ENCODE measurements at regions not wholly inside any gene's neighbourhood (a gene's known extent, or its start where the extent isn't known, plus 50 kb on each side); places are given as distances from the start of the nearest gene placed in this dataset.

GRCh38 chr9:91155181-91155580 lies 206.5 kb downstream of the AUH start:
- no peak for DNase-seq
- Histone ChIP-seq H3K9ac (ENCODE audit: low read length) (no peak overlapping the region), H3K4me1 (ENCODE audit: low read length) (no peaks in the 10 kb centered on the region), H3K9me3 (ENCODE audit: low read length) (no peaks in the 10 kb centered on the region), H3K27ac (ENCODE audit: low read length) (no peak overlapping the region), H3K27me3 (ENCODE audit: low read length) (no peaks in the 10 kb centered on the region; the same call in 1 of the 2 replicates), H3K9me2 (replicated peaks; ENCODE audit: insufficient read depth, low read length) (no peaks in the 10 kb centered on the region), H3K4me3 (ENCODE audit: low read length) (no peak overlapping the region), H2AFZ (ENCODE audit: low read length) (no peak overlapping the region), H3K36me3 (ENCODE audit: insufficient read depth, low read length) (no peaks in the 10 kb centered on the region), H3K79me2 (ENCODE audit: low read length) (no peaks in the 10 kb centered on the region), H3K4me2 (ENCODE audit: low read depth, low read length, poor library complexity, severe bottlenecking) (no peak overlapping the region), H4K20me1 (ENCODE audit: insufficient read depth, low read depth, low read length) (no peaks in the 10 kb centered on the region)

- H2AFZ ChIP-seq (ENCODE audit: low read length): no peak overlapping the region
- no peak overlapping the region for H3K4me2 ChIP-seq (ENCODE audit: low read depth, low read length, poor library complexity, severe bottlenecking)
- DNase-seq: no peak
- H3K9ac ChIP-seq (ENCODE audit: low read length): no peak overlapping the region
- H3K79me2 ChIP-seq (ENCODE audit: low read length): no peaks in the 10 kb centered on the region
- no peaks in the 10 kb centered on the region for H3K4me1 ChIP-seq (ENCODE audit: low read length)
- H3K9me3 ChIP-seq (ENCODE audit: low read length): no peaks in the 10 kb centered on the region
- H3K27me3 ChIP-seq (ENCODE audit: low read length): no peaks in the 10 kb centered on the region; the same call in 1 of the 2 replicates
- no peaks in the 10 kb centered on the region for H3K9me2 ChIP-seq (replicated peaks; ENCODE audit: insufficient read depth, low read length)
- no peaks in the 10 kb centered on the region for H3K36me3 ChIP-seq (ENCODE audit: insufficient read depth, low read length)
- H4K20me1 ChIP-seq (ENCODE audit: insufficient read depth, low read depth, low read length): no peaks in the 10 kb centered on the region
- no peak overlapping the region for H3K4me3 ChIP-seq (ENCODE audit: low read length)
- no peak overlapping the region for H3K27ac ChIP-seq (ENCODE audit: low read length)
Measured at GRCh38 chr9:91155746-91156376, 205.9 kb downstream of the AUH start.

DNA sequence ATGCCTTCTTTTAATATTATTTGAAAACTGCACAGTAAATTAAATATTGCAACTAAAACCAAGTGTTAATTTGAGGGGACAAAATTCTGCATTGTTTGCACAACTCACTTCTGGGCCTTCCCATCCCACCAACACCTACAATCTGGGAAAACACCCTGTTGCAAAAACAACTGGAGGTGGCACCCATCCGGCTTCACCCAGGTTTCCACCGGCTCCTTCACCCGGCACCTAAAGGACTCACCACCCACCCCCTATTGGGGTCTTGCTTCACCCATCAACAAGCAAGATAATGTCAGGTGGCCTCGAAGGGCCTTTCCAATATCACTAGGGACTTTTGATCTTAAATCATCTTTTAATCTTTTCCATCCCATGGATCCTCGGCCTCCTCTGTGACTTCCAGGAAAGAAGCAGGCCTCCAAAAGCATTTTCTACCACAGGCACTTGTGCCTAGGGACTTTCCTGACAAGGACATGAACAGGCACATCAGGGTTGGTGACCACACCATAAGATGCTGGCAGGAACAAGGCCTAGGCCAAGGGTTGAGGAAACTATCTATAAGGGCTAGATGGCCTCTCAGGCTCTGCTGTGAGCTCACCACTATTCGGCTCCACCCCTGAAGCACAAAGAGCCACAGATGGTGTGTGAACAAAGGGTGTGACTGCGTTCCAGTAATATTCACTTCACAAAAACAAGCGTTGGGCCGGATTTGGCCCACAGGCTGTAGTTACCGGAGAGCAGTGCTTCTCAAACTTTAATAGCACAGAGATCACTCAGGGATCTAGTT lies 205.1 kb downstream of the AUH start:
- Histone ChIP-seq H3K27ac (ENCODE audit: low read length) (no peak overlapping the region), H3K4me3 (ENCODE audit: low read length) (no peak overlapping the region), H3K9me2 (replicated peaks; ENCODE audit: insufficient read depth, low read length) (no peaks in the 10 kb centered on the region), H3K9me3 (ENCODE audit: low read length) (no peaks in the 10 kb centered on the region), H3K79me2 (ENCODE audit: low read length) (no peaks in the 10 kb centered on the region), H3K27me3 (ENCODE audit: low read length) (no peaks in the 10 kb centered on the region; the same call in 1 of the 2 replicates), H3K9ac (ENCODE audit: low read length) (no peak overlapping the region), H3K4me2 (ENCODE audit: low read depth, low read length, poor library complexity, severe bottlenecking) (no peak overlapping the region), H4K20me1 (ENCODE audit: insufficient read depth, low read depth, low read length) (no peaks in the 10 kb centered on the region), H3K36me3 (ENCODE audit: insufficient read depth, low read length) (no peaks in the 10 kb centered on the region), H3K4me1 (ENCODE audit: low read length) (no peaks in the 10 kb centered on the region), H2AFZ (ENCODE audit: low read length) (no peak overlapping the region)
- DNase-seq: no peak

- no peak overlapping the region for H3K4me3 ChIP-seq (ENCODE audit: low read length)
- H4K20me1 ChIP-seq (ENCODE audit: insufficient read depth, low read depth, low read length): no peaks in the 10 kb centered on the region
- H3K4me2 ChIP-seq (ENCODE audit: low read depth, low read length, poor library complexity, severe bottlenecking): no peak overlapping the region
- no peaks in the 10 kb centered on the region; the same call in 1 of the 2 replicates for H3K27me3 ChIP-seq (ENCODE audit: low read length)
- H3K9me2 ChIP-seq (replicated peaks; ENCODE audit: insufficient read depth, low read length): no peaks in the 10 kb centered on the region
- H3K79me2 ChIP-seq (ENCODE audit: low read length): no peaks in the 10 kb centered on the region
- no peak overlapping the region for H3K9ac ChIP-seq (ENCODE audit: low read length)
- no peak overlapping the region for H2AFZ ChIP-seq (ENCODE audit: low read length)
- H3K4me1 ChIP-seq (ENCODE audit: low read length): no peaks in the 10 kb centered on the region
- H3K27ac ChIP-seq (ENCODE audit: low read length): no peak overlapping the region
- no peaks in the 10 kb centered on the region for H3K36me3 ChIP-seq (ENCODE audit: insufficient read depth, low read length)
- DNase-seq: no peak
- no peaks in the 10 kb centered on the region for H3K9me3 ChIP-seq (ENCODE audit: low read length)
Measured at GRCh38 chr9:91157883-91158282, 203.8 kb downstream of the AUH start.

- H3K27ac ChIP-seq (ENCODE audit: low read length): no peak overlapping the region
Measured at GRCh38 chr9:91158286-91158685, 203.4 kb downstream of the AUH start.

GRCh38 chr9:91158946-91159345 lies 202.8 kb downstream of the AUH start:
- H3K9me3 ChIP-seq (ENCODE audit: low read length): no peaks in the 10 kb centered on the region
- no peaks in the 10 kb centered on the region for H3K9me2 ChIP-seq (replicated peaks; ENCODE audit: insufficient read depth, low read length)
- no peaks in the 10 kb centered on the region for H3K27me3 ChIP-seq (ENCODE audit: low read length)
- no peaks in the 10 kb centered on the region for H3K36me3 ChIP-seq (ENCODE audit: insufficient read depth, low read length)
- no peaks in the 10 kb centered on the region for H3K79me2 ChIP-seq (ENCODE audit: low read length)
- no peaks in the 10 kb centered on the region for H4K20me1 ChIP-seq (ENCODE audit: insufficient read depth, low read depth, low read length)
- no peak overlapping the region for H2AFZ ChIP-seq (ENCODE audit: low read length)
- no peak overlapping the region for H3K9ac ChIP-seq (ENCODE audit: low read length)
- DNase-seq: no peak
- no peak overlapping the region for H3K4me2 ChIP-seq (ENCODE audit: low read depth, low read length, poor library complexity, severe bottlenecking)
- H3K4me1 ChIP-seq (ENCODE audit: low read length): no peaks in the 10 kb centered on the region
- H3K4me3 ChIP-seq (ENCODE audit: low read length): no peak overlapping the region
- no peak overlapping the region for H3K27ac ChIP-seq (ENCODE audit: low read length)

More at GRCh38 chr9:91158286-91158685, 203.4 kb downstream of the AUH start:
- Histone ChIP-seq H2AFZ (ENCODE audit: low read length) (no peak overlapping the region), H3K9me3 (ENCODE audit: low read length) (no peaks in the 10 kb centered on the region), H3K4me1 (ENCODE audit: low read length) (no peaks in the 10 kb centered on the region), H3K9ac (ENCODE audit: low read length) (no peak overlapping the region), H3K4me2 (ENCODE audit: low read depth, low read length, poor library complexity, severe bottlenecking) (no peak overlapping the region), H3K36me3 (ENCODE audit: insufficient read depth, low read length) (no peaks in the 10 kb centered on the region), H3K4me3 (ENCODE audit: low read length) (no peak overlapping the region), H3K79me2 (ENCODE audit: low read length) (no peaks in the 10 kb centered on the region), H3K27me3 (ENCODE audit: low read length) (no peaks in the 10 kb centered on the region), H3K9me2 (replicated peaks; ENCODE audit: insufficient read depth, low read length) (no peaks in the 10 kb centered on the region), H4K20me1 (ENCODE audit: insufficient read depth, low read depth, low read length) (no peaks in the 10 kb centered on the region)
- no peak for DNase-seq

DNA sequence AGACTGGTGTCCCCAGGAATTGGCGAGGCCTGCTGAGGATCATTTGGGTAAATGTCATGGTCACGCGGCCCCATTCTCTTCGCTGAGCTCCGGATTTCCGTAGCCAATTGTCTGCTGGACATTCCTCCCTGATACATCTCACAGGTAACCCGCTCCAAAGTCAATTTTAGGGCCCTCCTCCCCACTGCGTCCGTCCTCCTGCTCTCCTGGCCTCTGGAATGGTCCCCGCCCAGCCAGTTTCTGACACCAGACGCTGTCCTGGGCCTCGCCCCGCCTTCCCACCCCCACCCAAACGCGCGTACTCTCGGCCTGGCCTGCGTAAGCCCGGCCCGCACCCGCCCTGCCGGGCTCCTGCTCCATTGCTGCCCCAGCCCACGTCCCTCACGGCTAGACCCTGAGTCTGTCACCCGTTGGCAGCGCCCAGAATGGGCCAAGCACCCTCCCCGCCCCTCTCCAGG lies 202.0 kb downstream of the AUH start:
- H3K4me2 ChIP-seq (ENCODE audit: low read depth, low read length, poor library complexity, severe bottlenecking): no peak overlapping the region
- no peaks in the 10 kb centered on the region for H3K9me2 ChIP-seq (replicated peaks; ENCODE audit: insufficient read depth, low read length)
- no peaks in the 10 kb centered on the region for H3K9me3 ChIP-seq (ENCODE audit: low read length)
- H3K4me1 ChIP-seq (ENCODE audit: low read length): no peaks in the 10 kb centered on the region
- no peak overlapping the region for H2AFZ ChIP-seq (ENCODE audit: low read length)
- no peak for DNase-seq
- H3K9ac ChIP-seq (ENCODE audit: low read length): no peak overlapping the region
- no peaks in the 10 kb centered on the region for H4K20me1 ChIP-seq (ENCODE audit: insufficient read depth, low read depth, low read length)
- H3K79me2 ChIP-seq (ENCODE audit: low read length): no peaks in the 10 kb centered on the region
- no peaks in the 10 kb centered on the region for H3K36me3 ChIP-seq (ENCODE audit: insufficient read depth, low read length)
- H3K27ac ChIP-seq (ENCODE audit: low read length): no peak overlapping the region
- H3K27me3 ChIP-seq (ENCODE audit: low read length): no peaks in the 10 kb centered on the region
- H3K4me3 ChIP-seq (ENCODE audit: low read length): no peak overlapping the region

GRCh38 chr9:91160181-91160580 lies 201.5 kb downstream of the AUH start:
- Histone ChIP-seq H4K20me1 (ENCODE audit: insufficient read depth, low read depth, low read length) (no peaks in the 10 kb centered on the region), H3K36me3 (ENCODE audit: insufficient read depth, low read length) (no peaks in the 10 kb centered on the region), H3K27me3 (ENCODE audit: low read length) (no peaks in the 10 kb centered on the region), H3K4me1 (ENCODE audit: low read length) (no peaks in the 10 kb centered on the region), H3K9me2 (replicated peaks; ENCODE audit: insufficient read depth, low read length) (no peaks in the 10 kb centered on the region), H3K79me2 (ENCODE audit: low read length) (no peaks in the 10 kb centered on the region), H3K4me3 (ENCODE audit: low read length) (no peak overlapping the region), H3K9ac (ENCODE audit: low read length) (no peak overlapping the region), H2AFZ (ENCODE audit: low read length) (no peak overlapping the region), H3K4me2 (ENCODE audit: low read depth, low read length, poor library complexity, severe bottlenecking) (no peak overlapping the region), H3K27ac (ENCODE audit: low read length) (no peak overlapping the region), H3K9me3 (ENCODE audit: low read length) (no peaks in the 10 kb centered on the region)
- no peak for DNase-seq

Measured in Karpas-422 (cell line).